Cardiac fibroblast (primary cell): ENCODE measurements at regions not wholly inside any gene's neighbourhood (a gene's known extent, or its start where the extent isn't known, plus 50 kb on each side); places are given as distances from the start of the nearest gene placed in this dataset.

Source experiments
- DNase-seq, 2 donors: peaks; one replicate each; pipeline versions ENCODE4 v3.0.0 to v3.0.0-alpha.2; 2010; ENCODE audit warnings: low read depth in 2 of 2
- H3K4me3 ChIP-seq, 2 donors: replicated peaks in 1 of 2; 1 replicate in 1 of 2; 2 replicates in 1 of 2; pipeline ENCODE4 v1.5.1; 2011; ENCODE audit warnings: low read depth in 2 of 2, low read length in 2 of 2, mild to moderate bottlenecking in 2 of 2, moderate library complexity in 1 of 2
- TF ChIP-seq, protein P1 (sequence below): IDR thresholded peaks from one replicate; pipeline ENCODE4 v1.5.1; 2011; ENCODE audit warnings: low read depth, mild to moderate bottlenecking, low read length, inconsistent platforms

DNA sequence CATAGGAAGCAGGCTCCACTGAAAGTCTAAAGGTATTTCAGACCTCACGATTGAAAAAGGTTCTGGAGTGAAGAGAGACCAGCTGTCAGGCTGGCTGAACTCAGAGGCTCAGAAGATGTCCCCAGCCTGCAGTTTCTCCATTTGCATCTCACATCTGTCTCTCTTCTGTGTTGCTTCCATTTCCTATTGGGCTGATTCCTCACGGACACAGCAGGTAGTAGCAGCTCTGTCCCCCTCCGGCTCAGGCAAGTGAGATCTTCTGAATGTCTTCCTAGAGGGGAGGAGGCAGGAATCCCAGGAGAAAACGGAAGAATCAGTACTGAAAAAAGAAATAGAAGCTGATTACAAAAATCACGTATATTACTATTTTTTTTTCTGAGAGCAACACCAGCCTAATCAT, 274.1 kb upstream of the COBL start:
- no peak overlapping the region for H3K4me3 ChIP-seq
- TF ChIP-seq, protein P1, sequence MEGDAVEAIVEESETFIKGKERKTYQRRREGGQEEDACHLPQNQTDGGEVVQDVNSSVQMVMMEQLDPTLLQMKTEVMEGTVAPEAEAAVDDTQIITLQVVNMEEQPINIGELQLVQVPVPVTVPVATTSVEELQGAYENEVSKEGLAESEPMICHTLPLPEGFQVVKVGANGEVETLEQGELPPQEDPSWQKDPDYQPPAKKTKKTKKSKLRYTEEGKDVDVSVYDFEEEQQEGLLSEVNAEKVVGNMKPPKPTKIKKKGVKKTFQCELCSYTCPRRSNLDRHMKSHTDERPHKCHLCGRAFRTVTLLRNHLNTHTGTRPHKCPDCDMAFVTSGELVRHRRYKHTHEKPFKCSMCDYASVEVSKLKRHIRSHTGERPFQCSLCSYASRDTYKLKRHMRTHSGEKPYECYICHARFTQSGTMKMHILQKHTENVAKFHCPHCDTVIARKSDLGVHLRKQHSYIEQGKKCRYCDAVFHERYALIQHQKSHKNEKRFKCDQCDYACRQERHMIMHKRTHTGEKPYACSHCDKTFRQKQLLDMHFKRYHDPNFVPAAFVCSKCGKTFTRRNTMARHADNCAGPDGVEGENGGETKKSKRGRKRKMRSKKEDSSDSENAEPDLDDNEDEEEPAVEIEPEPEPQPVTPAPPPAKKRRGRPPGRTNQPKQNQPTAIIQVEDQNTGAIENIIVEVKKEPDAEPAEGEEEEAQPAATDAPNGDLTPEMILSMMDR, result no peak
- DNase-seq, result no peak

DNA sequence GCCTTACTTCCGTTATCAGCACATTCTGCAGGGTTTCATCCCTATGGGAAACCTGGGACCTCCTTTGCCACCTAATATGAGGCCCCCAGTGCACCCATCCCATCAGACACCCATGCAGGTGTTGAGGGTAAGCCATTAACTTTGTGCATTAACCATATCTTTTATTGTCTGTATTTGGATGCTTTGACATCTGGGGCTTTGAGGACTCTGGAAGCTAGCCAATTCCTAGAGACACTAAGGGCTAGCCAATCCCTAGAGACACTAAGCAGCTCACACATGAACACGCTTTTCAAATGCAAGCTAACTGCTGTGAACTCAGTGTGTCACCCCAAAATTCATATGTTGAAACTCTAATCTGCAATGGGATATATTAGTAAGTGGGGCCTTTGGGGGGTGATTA, 272.5 kb upstream of the COBL start:
- no peak for DNase-seq
- TF ChIP-seq, protein P1, result no peak
- no peak overlapping the region for H3K4me3 ChIP-seq

DNA sequence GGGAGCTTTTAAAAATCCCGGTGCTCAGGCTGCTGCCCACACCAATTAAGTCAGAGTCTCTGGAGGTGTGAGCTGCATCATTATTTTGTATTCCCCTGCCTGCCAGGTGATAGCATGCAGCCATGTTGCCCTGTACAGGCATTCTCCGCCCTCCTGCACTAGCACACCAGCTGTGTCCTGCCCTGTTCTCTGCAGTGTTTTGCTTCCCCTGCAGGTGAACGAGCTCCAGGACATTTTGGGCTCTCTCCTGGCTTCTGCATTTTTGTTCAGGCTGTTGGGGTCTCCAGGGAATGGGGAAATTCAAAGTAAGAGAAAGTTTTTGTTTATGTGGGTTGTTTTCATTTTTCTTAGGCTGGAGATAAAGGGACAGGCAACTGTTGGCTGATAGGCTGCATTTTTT, 271.0 kb upstream of the COBL start:
- TF ChIP-seq, protein P1, result no peak
- DNase-seq, result no peak
- no peak overlapping the region for H3K4me3 ChIP-seq

DNA sequence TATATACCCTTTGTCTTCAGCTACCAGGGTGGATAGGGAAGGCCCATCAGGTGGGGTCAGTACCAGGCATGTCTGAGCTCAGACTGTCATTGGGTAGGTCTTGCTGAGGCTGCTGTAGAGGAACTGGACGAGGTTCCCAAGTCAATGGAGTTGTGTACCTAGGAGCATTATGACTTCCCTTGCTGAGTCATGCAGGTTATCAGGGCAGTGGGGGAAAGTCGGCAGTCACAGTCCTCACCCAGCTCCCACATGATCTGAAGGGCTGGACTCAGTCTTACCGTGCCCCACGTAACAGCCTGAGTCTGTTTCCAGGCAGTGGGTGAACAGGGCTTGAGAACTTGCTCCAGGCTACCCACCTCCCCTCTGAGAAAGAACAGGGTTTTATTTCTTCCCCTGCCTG, 260.8 kb upstream of the COBL start:
- TF ChIP-seq, protein P1, result no peak
- DNase-seq, result no peak

GRCh38 chr7:51569581-51569980, 253.0 kb upstream of the COBL start:
- H3K4me3 ChIP-seq, result no peak overlapping the region
- TF ChIP-seq, protein P1, result no peak
- DNase-seq, result no peak

More for the DNA sequence above, 260.8 kb upstream of the COBL start:
- H3K4me3 ChIP-seq, result no peak overlapping the region

DNA sequence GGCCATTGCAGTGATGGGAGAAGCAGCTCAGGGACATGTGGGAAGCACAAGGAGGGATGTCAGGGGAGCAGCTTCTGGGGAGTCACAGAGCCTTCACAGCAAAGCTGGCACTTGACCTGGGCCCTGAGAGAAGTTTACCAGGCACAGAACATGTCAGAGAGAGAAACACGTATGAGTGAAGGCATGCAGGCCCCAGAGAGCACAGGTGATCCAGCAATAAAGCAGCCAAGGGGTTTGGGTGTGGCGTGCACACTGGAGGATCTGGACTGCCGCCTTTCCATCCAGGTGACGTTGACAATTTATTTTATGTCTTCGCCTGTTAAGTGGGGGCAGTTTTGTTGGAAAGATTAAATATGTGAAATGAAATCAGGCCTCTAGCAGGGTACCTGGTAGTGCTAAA, 252.6 kb upstream of the COBL start:
- TF ChIP-seq, protein P1, result no peak
- H3K4me3 ChIP-seq, result no peak overlapping the region
- no peak for DNase-seq

- TF ChIP-seq, protein P1, result no peak
- no peak overlapping the region for H3K4me3 ChIP-seq
- no peak for DNase-seq
Measured at GRCh38 chr7:51551070-51551469, 234.5 kb upstream of the COBL start.
